ENCODE measurements at regions not wholly inside any gene's neighbourhood (a gene's known extent, or its start where the extent isn't known, plus 50 kb on each side); places are given as distances from the start of the nearest gene placed in this dataset.

- in situ Hi-C loops (cut with HindIII; ENCODE audit: extremely low pct_ligation_motif_present, low pct_unique_long_range_greater_than_20kb) = no loop called here
- Histone ChIP-seq H2AFZ (ENCODE audit: low read length) (no peak overlapping the region), H3K79me2 (ENCODE audit: insufficient read depth, low read length) (no peaks in the 10 kb centered on the region), H3K4me3 (replicated peaks in 1 of 3; ENCODE audit: insufficient read depth in 1 of 3, low read depth in 2 of 3, low read length in 3 of 3) (no peak overlapping the region), H3K9me3 (ENCODE audit: low read length) (no peaks in the 10 kb centered on the region), H3K9ac (ENCODE audit: insufficient read depth, low read depth, low read length) (no peak overlapping the region), H3K36me3 (replicated peaks in 1 of 2; ENCODE audit: control insufficient read depth in 1 of 2, insufficient read depth in 2 of 2, low read length in 2 of 2) (no peaks in the 10 kb centered on the region), H3K27ac (ENCODE audit: extremely low read length, insufficient read depth, low read length) (no peak overlapping the region), H3K4me1 (ENCODE audit: insufficient read depth, low read length) (no peaks in the 10 kb centered on the region), H3K4me2 (ENCODE audit: low read depth, low read length) (no peak overlapping the region), H3K27me3 (ENCODE audit: control insufficient read depth in 1 of 2, insufficient read depth in 2 of 2, low read length in 2 of 2) (no peaks in the 10 kb centered on the region), H4K20me1 (ENCODE audit: insufficient read depth, low read length) (no peaks in the 10 kb centered on the region)
- ChIA-PET CTCF (ENCODE audit: low intra/inter-chr PET ratio, low total read pairs) (no interaction called here), POLR2A (no interaction called here)
- 21% methylated on average over 3 of the region's 3 CpGs for WGBS (ENCODE audit: low lambda C conversion rate)
- FAIRE-seq (no peak), ATAC-seq (no peak), DNase-seq (ENCODE audit: low spot score) (no peak)
- no TSS peak for BruUV-seq (replicated peaks)
- no peak for TF ChIP-seq AGO2 (optimal IDR thresholded peaks at IDR 0.05; ENCODE audit: low read depth, low read length)
- no peak for TF ChIP-seq ZZZ3 (CRISPR knock-in tag; IDR thresholded peaks at IDR 0.05; ENCODE audit: borderline replicate concordance)
- no peak for TF ChIP-seq NFAT5 (CRISPR knock-in tag; IDR thresholded peaks at IDR 0.05)
- no peak for TF ChIP-seq XRCC5 (optimal IDR thresholded peaks at IDR 0.05; ENCODE audit: low read length)
- TF ChIP-seq SPEN (CRISPR knock-in tag; IDR thresholded peaks at IDR 0.05; ENCODE audit: low read depth) = no peak
- TF ChIP-seq KMT2B (CRISPR knock-in tag; IDR thresholded peaks at IDR 0.05) = no peak
- TF ChIP-seq TEAD3 (CRISPR knock-in tag; optimal IDR thresholded peaks at IDR 0.05; ENCODE audit: borderline replicate concordance) = no peak
- TF ChIP-seq ZNF713 (CRISPR knock-in tag; IDR thresholded peaks at IDR 0.05) = no peak
- no peak for TF ChIP-seq ZNF749 (CRISPR knock-in tag; IDR thresholded peaks at IDR 0.05; ENCODE audit: borderline replicate concordance)
- no peak for TF ChIP-seq PRDM10 (CRISPR knock-in tag; IDR thresholded peaks at IDR 0.05; ENCODE audit: low read depth)
- intact Hi-C loops (cut with micrococcal nuclease; ENCODE audit: unreplicated experiment) = no loop called here
These were observed 116.0 kb downstream of the GMNC start for GRCh38 chr3:190746531-190746930.

Measured in HepG2 (cell line).